ENCODE measurements at regions not wholly inside any gene's neighbourhood (a gene's known extent, or its start where the extent isn't known, plus 50 kb on each side); places are given as distances from the start of the nearest gene placed in this dataset.
A peak's percentile ranks its signal among the peaks of the same experiment; 100 is the strongest.
"Not testable (repeated sequence)": the region's sequence is repeated elsewhere in the genome, so short reads cannot be mapped to it uniquely, and the experiment has no call there.

GRCh38 chr6:22117631-22118030 is 179.2 kb downstream of the PRL start:
- DNase-seq, result no peak

- DNase-seq, result no peak
Measured at GRCh38 chr6:22119500-22119899, 177.3 kb downstream of the PRL start.

- DNase-seq, result no peak
Measured at GRCh38 chr6:22124756-22125155, 172.1 kb downstream of the PRL start.

GRCh38 chr6:22126910-22127309 is 169.9 kb downstream of the PRL start:
- no peak for DNase-seq

DNA sequence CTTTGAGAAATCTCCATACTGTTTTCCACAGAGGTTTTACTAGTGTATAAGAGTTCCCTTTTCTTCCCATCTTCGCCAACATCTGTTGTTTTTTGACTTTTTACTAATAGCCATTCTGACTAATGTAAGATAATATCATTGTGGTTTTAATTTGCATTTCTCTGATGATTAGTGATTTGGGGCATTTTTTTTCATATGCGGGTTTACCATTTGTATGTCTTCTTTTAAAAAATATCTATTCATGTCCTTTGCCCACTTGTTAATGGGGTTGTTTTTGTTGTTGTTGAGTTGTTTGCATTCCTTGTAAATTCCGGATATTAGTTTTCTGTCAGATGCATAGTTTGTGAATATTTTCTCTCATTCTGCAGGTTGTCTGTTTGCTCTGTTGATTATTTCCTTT is 167.1 kb downstream of the PRL start:
- DNase-seq, result no peak

DNA sequence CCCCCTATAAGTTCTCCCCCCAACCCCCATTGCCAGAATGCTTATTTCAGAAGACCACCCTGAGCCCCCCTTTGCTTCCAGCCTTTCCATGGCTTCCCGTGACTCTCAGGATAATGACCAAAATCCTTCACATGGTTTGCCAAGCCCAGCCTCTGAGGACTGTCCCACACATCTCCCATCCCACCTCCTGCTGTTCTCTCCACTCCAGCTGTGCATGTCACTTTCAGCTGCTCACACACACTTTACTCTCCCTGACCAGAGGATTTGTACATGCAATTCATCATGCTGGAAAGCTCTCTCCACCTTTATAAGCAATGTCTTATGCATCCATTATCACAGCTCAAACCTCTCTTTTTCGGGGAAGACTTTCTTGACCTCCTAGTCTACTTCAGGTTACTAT is 164.2 kb downstream of the PRL start:
- DNase-seq, result no peak

DNA sequence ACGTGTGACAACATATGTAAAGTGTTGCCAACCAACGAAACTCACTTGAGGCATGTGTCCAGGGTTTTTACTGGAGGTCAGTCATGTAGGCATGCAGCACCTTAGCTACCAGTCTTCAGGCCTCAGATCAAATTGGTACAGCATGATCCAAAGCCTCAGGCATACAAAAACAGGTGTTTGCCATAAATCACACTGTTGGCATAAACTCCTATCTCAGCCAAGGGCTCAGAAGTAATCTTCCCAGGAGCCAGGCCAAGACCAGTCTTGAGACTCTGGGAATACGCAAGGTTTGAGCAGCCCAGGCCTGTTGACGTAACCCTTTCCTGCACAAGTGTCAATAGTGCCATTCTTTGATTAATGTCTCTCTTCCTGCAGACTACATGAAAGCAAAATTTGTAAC is 163.5 kb downstream of the PRL start:
- no peak for DNase-seq

DNA sequence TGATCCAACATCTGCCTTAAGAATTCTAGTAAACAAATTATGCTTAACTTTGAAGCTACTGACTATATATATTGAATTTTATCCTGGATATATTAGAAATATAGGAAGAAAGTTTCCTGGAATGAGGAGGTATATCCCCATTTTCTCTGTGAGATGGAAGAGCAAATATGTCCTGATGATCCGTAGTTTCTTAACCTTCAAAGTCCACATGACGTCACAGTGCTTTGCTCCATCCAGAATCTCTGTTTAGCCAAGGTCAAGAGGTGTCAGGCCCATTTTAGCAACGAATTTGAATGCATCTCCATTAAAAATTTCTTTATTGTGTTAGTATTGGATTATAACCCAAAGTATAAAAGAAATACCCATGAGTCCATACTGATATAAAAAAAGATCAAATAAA is 162.5 kb downstream of the PRL start:
- DNase-seq, result no peak

DNA sequence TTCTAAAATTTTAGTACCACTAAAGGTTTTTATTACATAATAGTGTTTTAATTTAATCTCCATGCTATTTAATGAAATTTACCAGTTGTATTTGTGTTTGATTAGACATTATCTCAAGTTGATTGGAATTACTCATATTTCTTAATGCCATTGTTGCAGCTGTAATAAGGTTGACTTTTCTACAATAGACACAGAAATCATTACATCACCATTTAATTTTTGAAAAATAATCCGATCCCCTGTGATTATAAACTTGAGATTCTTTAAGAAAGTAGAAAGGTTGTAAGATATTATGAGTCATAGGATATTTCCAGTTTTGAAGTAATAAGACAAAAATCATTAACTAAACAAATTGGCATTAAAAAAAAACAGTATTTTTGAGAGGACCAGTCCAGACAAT is 161.4 kb downstream of the PRL start:
- DNase-seq, result no peak

- DNase-seq, result not testable (repeated sequence)
Measured at GRCh38 chr6:22140736-22141135, 156.1 kb downstream of the PRL start.

- no peak for DNase-seq
Measured at GRCh38 chr6:22141241-22141745, 155.5 kb downstream of the PRL start.

- DNase-seq, result no peak
Measured at GRCh38 chr6:22142856-22143255, 154.0 kb downstream of the PRL start.

DNA sequence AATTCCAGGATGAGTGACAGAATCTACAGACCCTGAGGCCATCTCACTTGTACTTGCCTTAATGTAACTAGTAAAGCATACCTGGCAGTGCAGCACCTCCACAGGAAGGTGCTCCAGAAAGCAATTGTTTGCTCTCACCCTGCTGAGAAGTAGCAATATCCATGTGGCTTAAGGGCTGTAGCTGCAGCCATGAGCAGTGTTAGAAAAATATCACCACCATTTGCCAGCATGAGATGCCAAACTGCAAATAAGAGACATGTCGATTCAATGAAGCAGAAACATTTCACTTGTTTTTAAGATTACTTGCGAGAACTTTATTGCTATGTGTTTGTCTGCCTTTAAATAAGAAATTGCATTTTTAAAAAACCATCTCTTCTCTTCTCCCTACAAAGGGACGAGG is 151.5 kb downstream of the PRL start:
- no peak for DNase-seq

DNA sequence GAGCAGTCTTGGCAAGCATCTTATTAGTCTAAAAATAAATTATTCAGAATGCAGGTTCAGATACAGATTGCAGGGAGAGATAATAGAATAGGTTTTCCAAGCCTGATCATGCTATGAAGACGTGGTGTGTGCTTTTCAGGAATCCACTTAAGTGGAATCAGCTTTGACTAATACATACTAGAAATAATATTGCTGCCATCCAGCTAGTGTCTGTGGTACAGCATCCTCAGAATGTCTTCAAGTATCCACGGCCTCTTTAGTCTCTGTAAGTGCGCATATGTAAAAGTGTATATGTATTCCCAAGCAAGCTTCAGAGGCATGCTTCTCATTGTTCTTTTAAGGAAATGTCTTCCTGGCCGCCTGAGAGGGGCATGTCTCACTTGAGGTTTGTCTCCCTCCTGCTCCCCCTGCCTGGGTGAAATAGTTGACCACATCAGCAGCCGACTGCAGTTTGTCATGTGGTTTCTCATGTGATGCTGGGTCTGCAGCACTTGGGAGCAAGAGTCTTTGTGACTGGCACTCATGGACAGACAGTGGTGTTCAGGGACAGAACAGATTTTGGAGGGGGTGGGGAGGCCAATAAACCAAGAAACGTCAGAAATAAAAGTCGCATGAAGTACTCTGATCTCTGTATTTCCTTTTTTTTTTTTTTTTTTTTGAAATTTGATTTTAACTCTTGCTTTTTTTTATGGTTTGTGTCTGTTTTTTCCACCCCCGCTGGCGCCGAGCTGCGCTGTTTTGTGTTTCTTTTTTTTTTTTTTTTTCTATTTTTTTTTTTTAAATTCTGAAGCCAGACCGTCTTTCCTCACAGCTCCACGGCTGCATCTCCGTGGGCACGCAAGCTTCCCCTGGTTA is 150.8 kb downstream of the PRL start:
- peak in 1 of 5 experiments; percentile 22 for DNase-seq

DNA sequence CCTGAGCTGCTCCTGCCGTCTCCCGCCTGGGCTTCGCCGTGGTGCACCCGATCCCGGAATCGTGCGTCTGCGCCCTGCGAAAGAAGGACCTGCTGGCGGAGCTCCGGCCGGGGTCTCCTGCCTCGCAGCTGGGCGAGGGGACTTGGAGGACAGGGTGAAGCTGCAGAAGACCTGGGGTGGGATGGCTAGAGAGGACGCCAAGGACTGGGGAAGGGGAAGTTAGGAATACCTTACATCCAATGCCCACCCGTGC is 150.2 kb downstream of the PRL start:
- DNase-seq, result no peak

DNA sequence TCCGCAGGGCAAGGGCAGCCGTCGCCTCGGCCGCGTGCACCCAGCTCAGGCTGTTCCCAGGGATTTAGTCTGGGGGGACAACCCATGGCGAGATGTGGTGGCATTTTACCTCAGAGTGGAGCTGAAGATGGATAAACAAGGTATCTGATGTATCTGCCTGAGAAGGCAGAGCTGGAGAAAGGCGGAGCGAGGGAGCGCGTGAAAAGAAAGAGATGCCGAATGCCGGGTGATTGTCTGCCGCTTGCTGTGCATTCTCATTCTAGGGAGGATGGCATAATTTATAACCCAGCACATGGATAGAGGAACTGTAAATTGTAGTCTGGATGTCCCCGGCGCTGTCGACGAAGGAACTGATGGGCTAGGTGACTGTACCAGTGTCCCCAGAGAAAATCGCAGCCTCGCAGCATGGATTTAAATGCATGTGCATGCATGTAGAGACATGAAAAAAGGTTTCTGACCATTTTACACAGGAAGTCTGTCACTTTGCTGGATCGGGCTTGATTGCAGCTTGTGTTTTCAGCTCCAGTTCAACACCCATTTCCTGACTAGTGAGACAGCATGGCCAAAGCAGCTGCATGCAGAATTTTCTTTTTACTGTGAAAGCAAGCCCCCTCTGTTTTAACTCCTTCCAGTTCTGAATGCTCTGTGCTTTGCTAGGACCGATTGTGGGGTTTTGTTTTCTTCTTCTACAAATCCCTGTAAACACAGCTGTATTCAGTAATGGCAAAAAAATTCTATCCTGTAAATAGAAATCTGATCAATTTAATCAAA is 149.7 kb downstream of the PRL start:
- peak in 1 of 5 experiments; percentile 49 for DNase-seq

GRCh38 chr6:22147921-22148776 is 148.7 kb downstream of the PRL start:
- DNase-seq, result peak in 1 of 5 experiments; percentile 33

- no peak for DNase-seq
Measured at GRCh38 chr6:22149096-22149495, 147.7 kb downstream of the PRL start.

- DNase-seq, result no peak
Measured at GRCh38 chr6:22149501-22150367, 147.1 kb downstream of the PRL start.

DNA sequence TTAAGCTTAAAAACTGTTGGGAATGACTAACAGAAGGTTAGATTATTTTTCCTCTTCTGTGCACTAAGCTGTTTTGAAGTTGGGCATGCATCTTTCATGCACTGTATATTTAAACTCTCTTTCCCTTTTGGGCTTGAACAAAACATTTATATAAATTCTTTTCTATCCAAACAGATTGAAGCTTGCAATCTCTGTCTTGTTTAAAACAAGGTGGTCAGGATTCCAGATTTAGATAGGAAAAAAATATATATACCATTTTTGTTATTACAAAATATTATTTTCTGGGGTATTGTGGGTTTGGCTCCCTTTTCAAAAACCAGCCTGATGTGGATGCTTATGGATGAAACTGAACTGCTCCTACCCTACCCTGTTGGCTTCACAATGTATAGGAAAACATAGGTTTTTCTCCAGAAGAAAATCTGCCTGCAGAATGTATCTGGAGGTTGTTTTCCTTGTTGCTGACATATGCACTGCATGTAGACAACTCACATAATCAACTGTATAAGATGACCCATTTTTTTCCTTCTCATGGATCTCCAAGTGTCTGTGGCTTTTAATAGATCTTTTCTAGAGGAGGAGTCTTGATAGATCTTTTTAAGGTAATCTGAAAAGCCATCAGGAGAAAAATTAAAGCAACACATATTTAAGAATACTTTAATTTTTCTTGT is 146.3 kb downstream of the PRL start:
- DNase-seq, result no peak

DNA sequence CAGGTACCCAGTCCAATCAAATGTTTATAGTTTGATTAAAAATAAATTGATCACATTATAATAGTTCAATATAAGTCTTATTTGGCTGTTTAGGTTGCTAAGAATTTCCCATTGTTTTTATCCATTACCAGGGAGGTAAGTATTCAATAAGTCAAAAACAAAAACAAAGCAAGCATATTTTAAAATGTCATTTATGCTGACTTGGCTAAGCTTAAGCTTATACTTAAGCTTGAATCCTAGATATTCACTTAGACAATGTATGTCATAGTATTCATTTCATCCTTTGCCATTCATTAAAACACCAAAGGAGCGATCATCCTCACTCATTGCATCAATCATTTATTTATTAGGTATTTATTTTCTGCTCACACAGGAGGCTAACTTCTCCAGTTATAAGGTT is 144.9 kb downstream of the PRL start:
- DNase-seq, result no peak

DNA sequence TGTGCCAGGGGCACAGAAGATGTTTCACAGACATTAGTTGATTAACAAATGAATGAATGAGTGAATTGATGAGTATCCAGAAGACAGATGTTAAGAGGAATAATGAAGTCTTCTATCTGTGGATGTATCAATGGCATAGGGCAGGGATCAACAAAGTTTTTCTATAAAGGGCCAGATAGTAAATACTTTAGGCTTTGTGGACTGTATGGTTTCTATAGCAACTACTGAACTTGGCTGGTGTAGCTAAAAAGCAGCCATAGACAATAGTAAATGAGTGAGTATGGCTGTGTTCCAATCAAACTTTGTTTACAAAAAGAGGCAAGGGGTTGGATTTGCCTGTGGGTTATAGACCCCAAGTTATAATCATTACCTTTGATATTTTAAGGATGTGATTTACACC is 144.0 kb downstream of the PRL start:
- DNase-seq, result no peak
